ENCODE measurements at regions not wholly inside any gene's neighbourhood (a gene's known extent, or its start where the extent isn't known, plus 50 kb on each side); places are given as distances from the start of the nearest gene placed in this dataset.

DNA sequence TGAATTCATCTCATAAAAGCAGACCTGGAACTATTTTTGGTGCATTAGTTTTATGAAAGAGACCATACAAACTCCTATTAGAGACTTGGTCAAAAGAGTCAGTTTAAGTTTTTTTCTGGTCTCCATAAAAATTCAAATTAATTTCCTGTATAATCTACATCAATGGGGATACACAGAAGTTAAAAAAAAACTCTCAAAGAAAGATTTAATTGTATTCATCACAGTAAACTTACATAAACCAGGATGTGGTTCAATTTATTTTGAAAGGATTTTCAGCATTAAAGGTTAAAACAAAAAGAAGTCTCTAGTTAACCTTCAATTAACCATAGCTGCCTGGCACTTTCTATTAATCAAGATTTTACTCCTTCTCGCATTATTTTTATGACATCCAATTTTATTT lies 530.3 kb upstream of the KCNMB2 start:
- no peak for DNase-seq (ENCODE audit: low read depth)
- in situ Hi-C loops (cut with HindIII; ENCODE audit: low pct_unique_long_range_greater_than_20kb, low sequenced_read_pairs): no loop called here

GRCh38 chr3:178010306-178010705 lies 525.9 kb upstream of the KCNMB2 start:
- DNase-seq (ENCODE audit: low read depth): no peak
- in situ Hi-C loops (cut with HindIII; ENCODE audit: low pct_unique_long_range_greater_than_20kb, low sequenced_read_pairs): no loop called here

GRCh38 chr3:178019645-178020044 lies 516.6 kb upstream of the KCNMB2 start:
- in situ Hi-C loops (cut with HindIII; ENCODE audit: low pct_unique_long_range_greater_than_20kb, low sequenced_read_pairs): no loop called here
- DNase-seq (ENCODE audit: low read depth): no peak

DNA sequence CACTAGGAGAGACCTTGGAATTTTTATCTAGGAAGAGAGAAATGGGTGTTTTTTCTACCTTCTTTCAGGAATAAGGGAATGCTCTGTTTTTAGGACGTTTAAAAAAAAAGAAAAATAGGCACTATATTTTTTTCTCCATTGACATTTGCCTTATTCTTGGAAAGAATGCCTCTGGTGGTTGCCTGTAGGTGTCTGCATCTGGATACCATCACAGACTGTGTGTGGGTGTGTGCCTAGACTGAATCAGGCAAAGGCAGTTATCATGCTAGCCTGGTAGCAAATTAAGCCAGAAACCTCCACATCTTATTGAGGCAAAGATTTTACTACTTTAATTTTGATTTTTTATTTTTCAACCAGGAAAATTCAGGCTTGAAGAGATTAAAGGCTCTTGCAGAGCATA lies 513.6 kb upstream of the KCNMB2 start:
- in situ Hi-C loops (cut with HindIII; ENCODE audit: low pct_unique_long_range_greater_than_20kb, low sequenced_read_pairs): no loop called here
- no peak for DNase-seq (ENCODE audit: low read depth)

DNA sequence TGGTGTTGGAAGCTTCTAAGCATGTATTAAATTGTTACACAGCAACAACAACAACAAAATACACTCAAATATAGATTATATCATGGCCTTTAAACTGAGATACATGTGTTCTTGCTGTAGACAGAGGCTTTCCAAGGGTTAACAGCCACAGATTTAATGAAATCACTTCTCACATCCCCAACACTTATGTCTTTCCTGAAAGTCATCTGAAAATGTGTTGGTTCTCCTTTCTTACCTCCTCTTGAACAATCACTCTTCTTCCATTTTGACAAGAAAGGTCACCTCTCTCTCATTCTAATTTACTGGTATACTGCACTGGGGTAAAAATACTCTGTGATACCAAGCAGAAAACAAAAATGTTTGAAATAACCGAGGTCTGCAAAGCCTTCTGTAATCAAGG lies 507.3 kb upstream of the KCNMB2 start:
- in situ Hi-C loops (cut with HindIII; ENCODE audit: low pct_unique_long_range_greater_than_20kb, low sequenced_read_pairs): no loop called here
- no peak for DNase-seq (ENCODE audit: low read depth)

GRCh38 chr3:178036451-178037144 lies 499.6 kb upstream of the KCNMB2 start:
- in situ Hi-C loops (cut with HindIII; ENCODE audit: low pct_unique_long_range_greater_than_20kb, low sequenced_read_pairs): no loop called here
- DNase-seq (ENCODE audit: low read depth): peak; percentile 25

GRCh38 chr3:178041931-178042330 lies 494.3 kb upstream of the KCNMB2 start:
- DNase-seq (ENCODE audit: low read depth): no peak
- in situ Hi-C loops (cut with HindIII; ENCODE audit: low pct_unique_long_range_greater_than_20kb, low sequenced_read_pairs): no loop called here

- in situ Hi-C loops (cut with HindIII; ENCODE audit: low pct_unique_long_range_greater_than_20kb, low sequenced_read_pairs): no loop called here
- no peak for DNase-seq (ENCODE audit: low read depth)
Measured at GRCh38 chr3:178042376-178042775, 493.9 kb upstream of the KCNMB2 start.

- in situ Hi-C loops (cut with HindIII; ENCODE audit: low pct_unique_long_range_greater_than_20kb, low sequenced_read_pairs): no loop called here
- no peak for DNase-seq (ENCODE audit: low read depth)
Measured at GRCh38 chr3:178043084-178043483, 493.2 kb upstream of the KCNMB2 start.

DNA sequence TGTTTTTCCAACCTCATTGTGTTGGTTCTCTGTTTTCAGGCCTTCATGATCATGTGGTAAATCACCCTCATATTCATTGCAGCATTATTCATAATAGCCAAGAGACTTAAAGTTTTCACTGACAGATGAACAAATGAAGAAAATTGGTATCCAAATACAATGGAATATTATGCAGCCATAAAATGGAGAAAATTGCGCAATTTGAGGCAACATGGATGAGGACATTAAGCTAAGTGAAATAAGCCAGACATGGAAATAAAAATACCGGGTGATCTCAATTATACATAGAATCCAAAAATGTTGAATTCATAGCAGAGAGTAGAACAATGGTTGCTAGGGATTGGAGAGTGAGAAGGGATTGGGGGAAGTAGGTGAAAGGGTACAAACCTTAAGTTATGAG lies 491.9 kb upstream of the KCNMB2 start:
- in situ Hi-C loops (cut with HindIII; ENCODE audit: low pct_unique_long_range_greater_than_20kb, low sequenced_read_pairs): no loop called here
- DNase-seq (ENCODE audit: low read depth): no peak

DNA sequence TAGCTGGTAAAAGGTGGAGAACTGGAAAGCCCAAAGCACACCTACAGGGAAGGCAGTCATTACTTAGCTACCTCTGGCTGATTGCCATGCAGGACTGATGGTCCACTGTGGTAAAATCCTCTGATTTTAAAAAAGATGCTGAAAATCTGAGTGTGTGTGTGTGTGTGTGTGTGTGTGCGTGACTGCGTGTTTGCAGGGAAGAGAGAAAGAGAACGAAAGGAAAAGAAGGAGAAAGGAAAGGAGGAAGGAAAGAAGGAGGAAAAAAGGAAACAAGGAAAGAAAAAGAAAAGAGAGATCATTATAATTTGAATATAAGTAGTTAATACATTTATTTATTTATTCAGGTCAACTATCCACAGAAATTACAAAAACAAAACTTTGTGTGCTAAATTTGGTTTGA lies 488.7 kb upstream of the KCNMB2 start:
- in situ Hi-C loops (cut with HindIII; ENCODE audit: low pct_unique_long_range_greater_than_20kb, low sequenced_read_pairs): no loop called here
- no peak for DNase-seq (ENCODE audit: low read depth)

DNA sequence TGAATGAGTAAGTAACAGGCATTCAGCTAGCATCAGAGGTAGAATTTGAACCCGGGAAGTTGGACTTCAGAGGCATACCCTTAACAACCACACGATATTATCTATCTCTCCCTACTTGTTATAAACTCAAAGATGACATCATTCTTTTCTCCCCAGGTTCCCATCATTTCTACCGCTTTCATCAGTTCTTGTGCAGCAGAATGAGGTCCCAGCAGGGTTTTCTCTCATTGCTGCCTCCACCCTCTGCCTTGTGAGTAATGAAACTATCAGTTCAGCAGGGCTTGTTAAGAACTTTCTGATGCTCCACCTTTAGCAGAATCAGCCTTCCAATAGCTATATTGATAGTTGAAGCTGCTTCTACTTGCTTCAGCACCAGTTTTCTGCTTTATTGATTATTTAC lies 487.5 kb upstream of the KCNMB2 start:
- in situ Hi-C loops (cut with HindIII; ENCODE audit: low pct_unique_long_range_greater_than_20kb, low sequenced_read_pairs): no loop called here
- DNase-seq (ENCODE audit: low read depth): no peak

- in situ Hi-C loops (cut with HindIII; ENCODE audit: low pct_unique_long_range_greater_than_20kb, low sequenced_read_pairs): no loop called here
- DNase-seq (ENCODE audit: low read depth): no peak
Measured at GRCh38 chr3:178054471-178054870, 481.8 kb upstream of the KCNMB2 start.

DNA sequence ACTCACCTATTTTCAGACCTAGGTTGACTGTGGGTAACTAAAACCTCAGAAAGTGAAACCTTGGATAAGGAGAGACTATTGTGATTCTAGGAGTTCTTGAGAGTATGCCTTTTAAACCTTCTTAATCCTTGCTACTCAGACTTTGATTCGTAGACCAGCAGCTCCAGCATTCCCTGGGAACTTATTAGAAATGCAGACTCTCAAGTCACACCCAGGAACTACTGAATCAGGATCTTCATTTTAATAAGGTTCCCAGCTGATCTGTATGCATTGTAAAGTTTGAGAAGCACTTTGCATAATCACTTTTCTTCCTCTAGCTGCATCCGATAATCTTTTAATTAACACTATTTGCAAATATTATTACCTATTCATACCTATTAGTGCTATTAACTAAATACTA lies 480.3 kb upstream of the KCNMB2 start:
- no peak for DNase-seq (ENCODE audit: low read depth)
- in situ Hi-C loops (cut with HindIII; ENCODE audit: low pct_unique_long_range_greater_than_20kb, low sequenced_read_pairs): no loop called here

- no peak for DNase-seq (ENCODE audit: low read depth)
- in situ Hi-C loops (cut with HindIII; ENCODE audit: low pct_unique_long_range_greater_than_20kb, low sequenced_read_pairs): no loop called here
Measured at GRCh38 chr3:178056868-178057267, 479.4 kb upstream of the KCNMB2 start.

GRCh38 chr3:178058629-178059028 lies 477.6 kb upstream of the KCNMB2 start:
- in situ Hi-C loops (cut with HindIII; ENCODE audit: low pct_unique_long_range_greater_than_20kb, low sequenced_read_pairs): no loop called here
- DNase-seq (ENCODE audit: low read depth): no peak

- DNase-seq (ENCODE audit: low read depth): no peak
- in situ Hi-C loops (cut with HindIII; ENCODE audit: low pct_unique_long_range_greater_than_20kb, low sequenced_read_pairs): no loop called here
Measured at GRCh38 chr3:178059119-178059518, 477.1 kb upstream of the KCNMB2 start.

- no peak for DNase-seq (ENCODE audit: low read depth)
- in situ Hi-C loops (cut with HindIII; ENCODE audit: low pct_unique_long_range_greater_than_20kb, low sequenced_read_pairs): no loop called here
Measured at GRCh38 chr3:178059836-178060235, 476.4 kb upstream of the KCNMB2 start.

- in situ Hi-C loops (cut with HindIII; ENCODE audit: low pct_unique_long_range_greater_than_20kb, low sequenced_read_pairs): no loop called here
Measured at GRCh38 chr3:178060407-178060806, 475.8 kb upstream of the KCNMB2 start.

DNA sequence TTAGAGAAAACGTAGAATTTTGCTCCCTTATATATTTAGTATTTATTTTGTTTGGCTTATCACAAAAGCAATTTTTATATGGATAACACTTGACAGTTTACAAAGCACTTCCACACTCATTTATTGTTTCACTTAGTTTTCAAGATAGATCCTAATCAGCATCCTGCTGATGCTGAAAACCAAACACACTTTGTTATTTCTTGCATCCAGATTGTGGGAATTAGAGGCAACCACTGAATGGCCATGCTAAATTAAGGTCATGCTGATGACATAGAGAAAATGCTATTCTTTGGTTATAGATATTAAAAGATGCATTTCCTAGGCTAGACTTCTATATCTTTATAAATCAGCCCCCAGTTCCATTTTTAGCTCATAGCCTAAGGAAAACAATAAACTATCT lies 474.1 kb upstream of the KCNMB2 start:
- DNase-seq (ENCODE audit: low read depth): no peak
- in situ Hi-C loops (cut with HindIII; ENCODE audit: low pct_unique_long_range_greater_than_20kb, low sequenced_read_pairs): no loop called here

More at GRCh38 chr3:178060407-178060806, 475.8 kb upstream of the KCNMB2 start:
- no peak for DNase-seq (ENCODE audit: low read depth)

DNA sequence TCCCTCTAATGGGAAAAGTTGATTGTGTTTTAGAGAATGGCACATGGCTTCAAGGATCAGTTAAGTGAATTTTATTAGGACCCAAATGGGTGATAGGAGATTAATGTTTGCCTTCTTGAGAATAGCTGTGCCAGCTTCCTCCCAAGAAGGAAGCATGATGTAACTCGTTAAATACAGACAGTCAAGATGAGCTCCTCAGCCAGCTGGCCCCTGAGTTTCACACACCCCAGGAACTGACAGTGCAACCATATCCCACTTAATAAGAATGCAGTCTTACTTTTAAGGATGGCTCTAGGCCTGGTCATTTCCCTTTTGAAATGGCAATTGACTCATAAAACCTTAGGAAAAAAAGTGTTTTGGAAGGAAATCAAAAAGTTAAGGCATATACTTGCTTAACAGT lies 472.8 kb upstream of the KCNMB2 start:
- in situ Hi-C loops (cut with HindIII; ENCODE audit: low pct_unique_long_range_greater_than_20kb, low sequenced_read_pairs): no loop called here
- no peak for DNase-seq (ENCODE audit: low read depth)

All from Caki2 (cell line).